ENCODE measurements at regions not wholly inside any gene's neighbourhood (a gene's known extent, or its start where the extent isn't known, plus 50 kb on each side); places are given as distances from the start of the nearest gene placed in this dataset.
"Not testable (repeated sequence)": the region's sequence is repeated elsewhere in the genome, so short reads cannot be mapped to it uniquely, and the experiment has no call there.

- no peak for DNase-seq (ENCODE audit: low read depth in 2 of 3, low spot score in 2 of 3)
Observed at GRCh38 chr6:156205678-156206077, 571.5 kb upstream of the ARID1B start.

GRCh38 chr6:156199182-156199581, 578.0 kb upstream of the ARID1B start:
- no peak for DNase-seq (ENCODE audit: low read depth in 2 of 3, low spot score in 2 of 3)

- DNase-seq (ENCODE audit: low read depth in 2 of 3, low spot score in 2 of 3): no peak
Observed at GRCh38 chr6:156197513-156197912, 579.7 kb upstream of the ARID1B start.

GRCh38 chr6:156194981-156195380, 582.2 kb upstream of the ARID1B start:
- DNase-seq (ENCODE audit: low read depth in 2 of 3, low spot score in 2 of 3): no peak

- no peak for DNase-seq (ENCODE audit: low read depth in 2 of 3, low spot score in 2 of 3)
Observed at GRCh38 chr6:156193381-156193780, 583.8 kb upstream of the ARID1B start.

GRCh38 chr6:156191895-156192294, 585.3 kb upstream of the ARID1B start:
- no peak for DNase-seq (ENCODE audit: low read depth in 2 of 3, low spot score in 2 of 3)

- not testable (repeated sequence) for DNase-seq (ENCODE audit: low read depth in 2 of 3, low spot score in 2 of 3)
Observed at GRCh38 chr6:156191390-156191789, 585.8 kb upstream of the ARID1B start.

- DNase-seq (ENCODE audit: low read depth in 2 of 3, low spot score in 2 of 3): no peak
Observed at GRCh38 chr6:156190270-156190669, 586.9 kb upstream of the ARID1B start.

- no peak for DNase-seq (ENCODE audit: low read depth in 2 of 3, low spot score in 2 of 3)
Observed at GRCh38 chr6:156189714-156190113, 587.5 kb upstream of the ARID1B start.

GRCh38 chr6:156189195-156189594, 588.0 kb upstream of the ARID1B start:
- DNase-seq (ENCODE audit: low read depth in 2 of 3, low spot score in 2 of 3): no peak

GRCh38 chr6:156185113-156185512, 592.1 kb upstream of the ARID1B start:
- DNase-seq (ENCODE audit: low read depth in 2 of 3, low spot score in 2 of 3): no peak

GRCh38 chr6:156183678-156184077, 593.5 kb upstream of the ARID1B start:
- DNase-seq (ENCODE audit: low read depth in 2 of 3, low spot score in 2 of 3): no peak

GRCh38 chr6:156182356-156182755, 594.8 kb upstream of the ARID1B start:
- DNase-seq (ENCODE audit: low read depth in 2 of 3, low spot score in 2 of 3): no peak

GRCh38 chr6:156181506-156181905, 595.7 kb upstream of the ARID1B start:
- no peak for DNase-seq (ENCODE audit: low read depth in 2 of 3, low spot score in 2 of 3)

GRCh38 chr6:156175971-156176421, 601.2 kb upstream of the ARID1B start:
- DNase-seq (ENCODE audit: low read depth in 2 of 3, low spot score in 2 of 3): no peak

GRCh38 chr6:156175433-156175832, 601.7 kb upstream of the ARID1B start:
- DNase-seq (ENCODE audit: low read depth in 2 of 3, low spot score in 2 of 3): no peak

GRCh38 chr6:156174031-156174890, 602.9 kb upstream of the ARID1B start:
- DNase-seq (ENCODE audit: low read depth in 2 of 3, low spot score in 2 of 3): no peak

- no peak for DNase-seq (ENCODE audit: low read depth in 2 of 3, low spot score in 2 of 3)
Observed at GRCh38 chr6:156169371-156169770, 607.8 kb upstream of the ARID1B start.

GRCh38 chr6:156167625-156168071, 609.5 kb upstream of the ARID1B start:
- no peak for DNase-seq (ENCODE audit: low read depth in 2 of 3, low spot score in 2 of 3)

GRCh38 chr6:156167016-156167624, 610.1 kb upstream of the ARID1B start:
- no peak for DNase-seq (ENCODE audit: low read depth in 2 of 3, low spot score in 2 of 3)

- DNase-seq (ENCODE audit: low read depth in 2 of 3, low spot score in 2 of 3): no peak
Observed at GRCh38 chr6:156166093-156166492, 611.1 kb upstream of the ARID1B start.

- DNase-seq (ENCODE audit: low read depth in 2 of 3, low spot score in 2 of 3): no peak
Observed at GRCh38 chr6:156164701-156165452, 612.3 kb upstream of the ARID1B start.
